Fibroblast of lung (primary cell): ENCODE measurements at regions not wholly inside any gene's neighbourhood (a gene's known extent, or its start where the extent isn't known, plus 50 kb on each side); places are given as distances from the start of the nearest gene placed in this dataset.

Experiments
- EZH2 ChIP-seq: IDR thresholded peaks from 2 replicates; pipeline ENCODE4 v1.5.1; 2012; ENCODE audit warnings: low read length, control low read depth, mild to moderate bottlenecking; ENCODE audit errors: missing control alignments
- TF ChIP-seq, protein P1 (sequence below), 2 donors: IDR thresholded peaks in 1 of 2; conservative IDR thresholded peaks in 1 of 2; 1 replicate in 1 of 2; 2 replicates in 1 of 2; pipeline ENCODE4 v1.5.1; 2011 to 2012; ENCODE audit warnings: low read length in 2 of 2, control low read depth in 1 of 2, inconsistent platforms in 1 of 2, low read depth in 1 of 2, mild to moderate bottlenecking in 1 of 2

DNA sequence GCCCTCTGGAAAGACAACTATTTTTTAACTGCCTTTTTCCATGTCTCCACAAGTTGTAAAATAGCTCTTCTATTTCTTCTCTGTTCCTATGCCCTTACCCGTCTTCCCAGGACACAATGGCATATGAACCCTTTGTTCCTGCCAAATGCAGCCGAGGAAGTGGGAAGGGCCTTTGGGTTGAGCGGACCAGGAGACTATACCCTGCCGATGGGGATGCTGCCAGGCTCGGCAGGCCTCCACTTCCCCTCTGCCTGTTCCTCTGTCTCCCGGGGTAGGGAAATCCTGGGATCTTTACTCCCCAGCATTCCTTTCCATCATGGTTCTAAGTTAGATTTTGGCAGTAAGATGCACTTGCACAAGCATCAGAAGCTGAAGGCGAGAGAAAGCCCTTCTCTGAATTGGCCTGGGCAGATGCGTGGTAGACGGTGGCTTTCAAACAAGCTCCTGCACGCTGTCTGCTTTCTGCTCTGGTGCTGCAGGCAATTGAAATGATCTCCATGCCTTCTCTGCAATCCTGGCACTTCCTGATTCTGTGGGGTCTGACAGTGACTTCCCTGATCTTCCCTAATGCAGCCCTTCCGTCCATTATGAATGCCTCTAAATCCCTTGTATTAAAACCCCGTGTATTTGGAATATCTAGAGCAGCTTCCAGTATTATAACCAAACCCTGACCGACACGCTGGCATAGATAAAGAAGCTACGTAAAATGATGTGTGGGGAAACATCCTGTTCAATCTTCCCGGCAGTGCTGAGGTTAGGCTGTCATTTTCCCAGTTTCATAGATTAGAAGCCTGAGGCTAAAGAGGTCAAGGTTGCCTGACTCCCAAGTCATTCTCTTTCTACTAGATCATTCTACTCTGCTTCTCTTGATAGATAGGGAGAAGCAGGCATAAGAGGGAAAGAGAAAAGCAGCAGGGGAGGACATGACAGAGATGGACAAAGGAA lies 69.8 kb downstream of the MCFD2 start:
- TF ChIP-seq, protein P1, sequence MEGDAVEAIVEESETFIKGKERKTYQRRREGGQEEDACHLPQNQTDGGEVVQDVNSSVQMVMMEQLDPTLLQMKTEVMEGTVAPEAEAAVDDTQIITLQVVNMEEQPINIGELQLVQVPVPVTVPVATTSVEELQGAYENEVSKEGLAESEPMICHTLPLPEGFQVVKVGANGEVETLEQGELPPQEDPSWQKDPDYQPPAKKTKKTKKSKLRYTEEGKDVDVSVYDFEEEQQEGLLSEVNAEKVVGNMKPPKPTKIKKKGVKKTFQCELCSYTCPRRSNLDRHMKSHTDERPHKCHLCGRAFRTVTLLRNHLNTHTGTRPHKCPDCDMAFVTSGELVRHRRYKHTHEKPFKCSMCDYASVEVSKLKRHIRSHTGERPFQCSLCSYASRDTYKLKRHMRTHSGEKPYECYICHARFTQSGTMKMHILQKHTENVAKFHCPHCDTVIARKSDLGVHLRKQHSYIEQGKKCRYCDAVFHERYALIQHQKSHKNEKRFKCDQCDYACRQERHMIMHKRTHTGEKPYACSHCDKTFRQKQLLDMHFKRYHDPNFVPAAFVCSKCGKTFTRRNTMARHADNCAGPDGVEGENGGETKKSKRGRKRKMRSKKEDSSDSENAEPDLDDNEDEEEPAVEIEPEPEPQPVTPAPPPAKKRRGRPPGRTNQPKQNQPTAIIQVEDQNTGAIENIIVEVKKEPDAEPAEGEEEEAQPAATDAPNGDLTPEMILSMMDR (conservative IDR thresholded peaks at IDR 0.05 in 1 of 2, IDR thresholded peaks at IDR 0.05 in 1 of 2; ENCODE audit: low read depth in 1 of 2, low read length in 2 of 2), result no peak
- no peak for TF ChIP-seq EZH2
